Adipocyte (in vitro differentiated cells): ENCODE measurements at regions not wholly inside any gene's neighbourhood (a gene's known extent, or its start where the extent isn't known, plus 50 kb on each side); places are given as distances from the start of the nearest gene placed in this dataset.

Experiments
- DNase-seq: peaks from one replicate; pipeline ENCODE4 v3.0.0-alpha.2; 2015; ENCODE audit warnings: low read depth
- H3K27me3 ChIP-seq: replicated peaks from 2 replicates; pipeline ENCODE4 v1.7.0; 2013; ENCODE audit warnings: mild to moderate bottlenecking, low read length, moderate library complexity; ENCODE audit not compliant: control insufficient read depth, insufficient read depth
- H3K36me3 ChIP-seq: 2 replicates; pipeline ENCODE4 v1.7.0; 2013; ENCODE audit warnings: low read length, mild to moderate bottlenecking, moderate library complexity; ENCODE audit not compliant: control insufficient read depth, insufficient read depth, severe bottlenecking
- H3K4me1 ChIP-seq: 2 replicates; pipeline ENCODE4 v1.7.0; 2013; ENCODE audit warnings: mild to moderate bottlenecking, low read length, moderate library complexity; ENCODE audit not compliant: control insufficient read depth, insufficient read depth
- H3K4me3 ChIP-seq: 2 replicates; pipeline ENCODE4 v1.7.0; 2013; ENCODE audit warnings: mild to moderate bottlenecking, low read length, moderate library complexity
- H3K9ac ChIP-seq: 2 replicates; pipeline ENCODE4 v1.7.0; 2013; ENCODE audit warnings: mild to moderate bottlenecking, low read length, moderate library complexity
- H3K9me3 ChIP-seq: 2 replicates; pipeline ENCODE4 v1.7.0; 2013; ENCODE audit warnings: mild to moderate bottlenecking, low read length, moderate library complexity; ENCODE audit not compliant: control insufficient read depth

- Histone ChIP-seq H3K9ac (no peak overlapping the region), H3K27me3 (no peaks in the 10 kb centered on the region), H3K9me3 (no peaks in the 10 kb centered on the region), H3K4me1 (no peaks in the 10 kb centered on the region), H3K36me3 (no peaks in the 10 kb centered on the region), H3K4me3 (no peak overlapping the region)
- DNase-seq = no peak
Observed at GRCh38 chr6:137353346-137353745, 134.2 kb upstream of the IFNGR1 start.

GRCh38 chr6:137352859-137353258 is 133.7 kb upstream of the IFNGR1 start:
- H3K36me3 ChIP-seq = no peaks in the 10 kb centered on the region
- no peak overlapping the region for H3K4me3 ChIP-seq
- no peak overlapping the region for H3K9ac ChIP-seq
- H3K27me3 ChIP-seq = no peaks in the 10 kb centered on the region
- DNase-seq = no peak
- H3K9me3 ChIP-seq = no peaks in the 10 kb centered on the region
- no peaks in the 10 kb centered on the region for H3K4me1 ChIP-seq

GRCh38 chr6:137351890-137352289 is 132.7 kb upstream of the IFNGR1 start:
- Histone ChIP-seq H3K36me3 (no peaks in the 10 kb centered on the region), H3K27me3 (no peaks in the 10 kb centered on the region)
- no peak for DNase-seq

GRCh38 chr6:137350857-137351256 is 131.7 kb upstream of the IFNGR1 start:
- Histone ChIP-seq H3K4me1 (no peaks in the 10 kb centered on the region), H3K36me3 (no peaks in the 10 kb centered on the region), H3K9me3 (no peaks in the 10 kb centered on the region), H3K27me3 (no peaks in the 10 kb centered on the region), H3K9ac (no peak overlapping the region), H3K4me3 (no peak overlapping the region)
- no peak for DNase-seq

More at GRCh38 chr6:137351890-137352289, 132.7 kb upstream of the IFNGR1 start:
- H3K9ac ChIP-seq = no peak overlapping the region
- no peak overlapping the region for H3K4me3 ChIP-seq
- H3K4me1 ChIP-seq = no peaks in the 10 kb centered on the region
- no peaks in the 10 kb centered on the region for H3K9me3 ChIP-seq

GRCh38 chr6:137349856-137350830 is 131.0 kb upstream of the IFNGR1 start:
- Histone ChIP-seq H3K9ac (no peak overlapping the region), H3K4me1 (no peaks in the 10 kb centered on the region), H3K27me3 (no peaks in the 10 kb centered on the region), H3K4me3 (no peak overlapping the region), H3K36me3 (no peaks in the 10 kb centered on the region), H3K9me3 (no peaks in the 10 kb centered on the region)
- DNase-seq = no peak

GRCh38 chr6:137348777-137349176 is 129.6 kb upstream of the IFNGR1 start:
- Histone ChIP-seq H3K9me3 (no peaks in the 10 kb centered on the region), H3K9ac (no peak overlapping the region), H3K27me3 (no peaks in the 10 kb centered on the region), H3K4me3 (no peak overlapping the region), H3K4me1 (no peaks in the 10 kb centered on the region), H3K36me3 (no peaks in the 10 kb centered on the region)
- no peak for DNase-seq

- H3K9me3 ChIP-seq = no peaks in the 10 kb centered on the region
- H3K4me3 ChIP-seq = peak overlapping the region; percentile 75
- no peaks in the 10 kb centered on the region for H3K36me3 ChIP-seq
- DNase-seq = no peak
- no peaks in the 10 kb centered on the region for H3K27me3 ChIP-seq
- no peak overlapping the region for H3K9ac ChIP-seq
- H3K4me1 ChIP-seq = peaks cover 36% of the 10 kb centered on the region
Observed at GRCh38 chr6:137343241-137343640, 124.1 kb upstream of the IFNGR1 start.

GRCh38 chr6:137342607-137343190 is 123.5 kb upstream of the IFNGR1 start:
- Histone ChIP-seq H3K9me3 (no peaks in the 10 kb centered on the region), H3K4me1 (peaks cover 36% of the 10 kb centered on the region), H3K27me3 (no peaks in the 10 kb centered on the region), H3K9ac (peak overlapping the region; percentile 43), H3K36me3 (no peaks in the 10 kb centered on the region), H3K4me3 (peak overlapping the region; percentile 75)
- no peak for DNase-seq

GRCh38 chr6:137341681-137342195 is 122.6 kb upstream of the IFNGR1 start:
- DNase-seq = peak; percentile 46
- Histone ChIP-seq H3K36me3 (no peaks in the 10 kb centered on the region), H3K27me3 (no peaks in the 10 kb centered on the region), H3K9ac (peak overlapping the region; percentile 43), H3K9me3 (no peaks in the 10 kb centered on the region), H3K4me1 (peaks cover 36% of the 10 kb centered on the region), H3K4me3 (no peak overlapping the region)

- Histone ChIP-seq H3K4me3 (peak overlapping the region; percentile 61), H3K9me3 (no peaks in the 10 kb centered on the region), H3K4me1 (peaks cover 36% of the 10 kb centered on the region), H3K9ac (peak overlapping the region; percentile 46), H3K27me3 (no peaks in the 10 kb centered on the region), H3K36me3 (no peaks in the 10 kb centered on the region)
- peak; percentile 3 for DNase-seq
Observed at GRCh38 chr6:137339929-137340559, 120.9 kb upstream of the IFNGR1 start.

GRCh38 chr6:137334884-137335283 is 115.7 kb upstream of the IFNGR1 start:
- H3K4me3 ChIP-seq = no peak overlapping the region
- H3K9me3 ChIP-seq = no peaks in the 10 kb centered on the region
- peaks cover 19% of the 10 kb centered on the region for H3K4me1 ChIP-seq
- no peak overlapping the region for H3K9ac ChIP-seq
- H3K27me3 ChIP-seq = no peaks in the 10 kb centered on the region
- H3K36me3 ChIP-seq = no peaks in the 10 kb centered on the region
- no peak for DNase-seq
